Sigmoid colon (tissue), 4 donors: ENCODE measurements at regions not wholly inside any gene's neighbourhood (a gene's known extent, or its start where the extent isn't known, plus 50 kb on each side); places are given as distances from the start of the nearest gene placed in this dataset.

Source experiments
- POLR2A ChIP-seq, 2 donors: fragments of 450-650 bp; IDR thresholded peaks; one replicate each; pipeline ENCODE4 v1.6.1; 2016; ENCODE audit warnings: antibody characterized with exemption in 2 of 2, mild to moderate bottlenecking in 2 of 2, moderate library complexity in 2 of 2
- POLR2AphosphoS5 ChIP-seq, 4 donors: sonication (generic); formaldehyde crosslinking; IDR thresholded peaks; one replicate each; pipeline ENCODE4 v1.6.1; 2017; ENCODE audit warnings: antibody characterized with exemption in 4 of 4
- TF ChIP-seq, protein P1 (sequence below), 4 experiments: fragments of 450-650 bp in 3 of 4; fragments of 200-600 bp in 1 of 4; IDR thresholded peaks; one replicate each; pipeline ENCODE4 v1.5.1; 2016 to 2019; ENCODE audit warnings: antibody characterized with exemption in 4 of 4, mild to moderate bottlenecking in 3 of 4, moderate library complexity in 2 of 4

DNA sequence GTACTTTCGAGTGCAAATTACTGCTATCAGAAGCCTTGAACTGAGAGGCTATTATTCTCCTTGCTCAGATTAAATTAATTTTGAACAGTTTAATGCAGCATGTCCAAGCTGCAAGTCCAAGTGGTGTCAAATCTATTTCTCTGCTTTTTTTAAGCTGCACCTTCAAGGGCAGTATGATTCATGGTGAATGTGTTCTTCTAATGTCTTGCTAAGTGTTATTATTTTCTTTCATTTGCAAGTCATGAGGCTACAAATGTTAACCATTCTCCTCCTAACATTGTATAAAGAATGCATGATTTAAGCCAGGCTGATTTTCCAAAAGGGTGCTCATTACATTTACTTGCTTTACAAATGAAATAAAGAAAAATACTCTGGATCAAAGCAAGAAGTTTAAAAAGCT, 200.4 kb downstream of the TEX13C start:
- TF ChIP-seq, protein P1, sequence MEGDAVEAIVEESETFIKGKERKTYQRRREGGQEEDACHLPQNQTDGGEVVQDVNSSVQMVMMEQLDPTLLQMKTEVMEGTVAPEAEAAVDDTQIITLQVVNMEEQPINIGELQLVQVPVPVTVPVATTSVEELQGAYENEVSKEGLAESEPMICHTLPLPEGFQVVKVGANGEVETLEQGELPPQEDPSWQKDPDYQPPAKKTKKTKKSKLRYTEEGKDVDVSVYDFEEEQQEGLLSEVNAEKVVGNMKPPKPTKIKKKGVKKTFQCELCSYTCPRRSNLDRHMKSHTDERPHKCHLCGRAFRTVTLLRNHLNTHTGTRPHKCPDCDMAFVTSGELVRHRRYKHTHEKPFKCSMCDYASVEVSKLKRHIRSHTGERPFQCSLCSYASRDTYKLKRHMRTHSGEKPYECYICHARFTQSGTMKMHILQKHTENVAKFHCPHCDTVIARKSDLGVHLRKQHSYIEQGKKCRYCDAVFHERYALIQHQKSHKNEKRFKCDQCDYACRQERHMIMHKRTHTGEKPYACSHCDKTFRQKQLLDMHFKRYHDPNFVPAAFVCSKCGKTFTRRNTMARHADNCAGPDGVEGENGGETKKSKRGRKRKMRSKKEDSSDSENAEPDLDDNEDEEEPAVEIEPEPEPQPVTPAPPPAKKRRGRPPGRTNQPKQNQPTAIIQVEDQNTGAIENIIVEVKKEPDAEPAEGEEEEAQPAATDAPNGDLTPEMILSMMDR (IDR thresholded peaks at IDR 0.05), result no peak
- TF ChIP-seq POLR2AphosphoS5 (IDR thresholded peaks at IDR 0.05) (no peak), POLR2A (IDR thresholded peaks at IDR 0.05) (no peak)
